Ovary (tissue), 3 donors: ENCODE measurements at regions not wholly inside any gene's neighbourhood (a gene's known extent, or its start where the extent isn't known, plus 50 kb on each side); places are given as distances from the start of the nearest gene placed in this dataset.

Experiments used
- POLR2A ChIP-seq: fragments of 450-650 bp; IDR thresholded peaks from one replicate; pipeline ENCODE4 v1.6.1; 2017; ENCODE audit warnings: antibody characterized with exemption, mild to moderate bottlenecking, moderate library complexity
- TF ChIP-seq, protein P1 (sequence below), 3 donors: fragments of 450-650 bp in 2 of 3; fragments of 200-600 bp in 1 of 3; IDR thresholded peaks; one replicate each; pipeline versions ENCODE4 v1.5.1 to v1.8.0; 2016 to 2022; ENCODE audit warnings: antibody characterized with exemption in 3 of 3, mild to moderate bottlenecking in 1 of 3
- donor health status: DM: no; HTN: no; CAD: no.

GRCh38 chr14:40989260-40989659 lies 617.4 kb upstream of the LRFN5 start:
- no peak for TF ChIP-seq POLR2A
- TF ChIP-seq, protein P1, sequence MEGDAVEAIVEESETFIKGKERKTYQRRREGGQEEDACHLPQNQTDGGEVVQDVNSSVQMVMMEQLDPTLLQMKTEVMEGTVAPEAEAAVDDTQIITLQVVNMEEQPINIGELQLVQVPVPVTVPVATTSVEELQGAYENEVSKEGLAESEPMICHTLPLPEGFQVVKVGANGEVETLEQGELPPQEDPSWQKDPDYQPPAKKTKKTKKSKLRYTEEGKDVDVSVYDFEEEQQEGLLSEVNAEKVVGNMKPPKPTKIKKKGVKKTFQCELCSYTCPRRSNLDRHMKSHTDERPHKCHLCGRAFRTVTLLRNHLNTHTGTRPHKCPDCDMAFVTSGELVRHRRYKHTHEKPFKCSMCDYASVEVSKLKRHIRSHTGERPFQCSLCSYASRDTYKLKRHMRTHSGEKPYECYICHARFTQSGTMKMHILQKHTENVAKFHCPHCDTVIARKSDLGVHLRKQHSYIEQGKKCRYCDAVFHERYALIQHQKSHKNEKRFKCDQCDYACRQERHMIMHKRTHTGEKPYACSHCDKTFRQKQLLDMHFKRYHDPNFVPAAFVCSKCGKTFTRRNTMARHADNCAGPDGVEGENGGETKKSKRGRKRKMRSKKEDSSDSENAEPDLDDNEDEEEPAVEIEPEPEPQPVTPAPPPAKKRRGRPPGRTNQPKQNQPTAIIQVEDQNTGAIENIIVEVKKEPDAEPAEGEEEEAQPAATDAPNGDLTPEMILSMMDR (IDR thresholded peaks at IDR 0.05), result no peak
